Middle frontal gyrus (tissue), 1 donor: ENCODE measurements at regions not wholly inside any gene's neighbourhood (a gene's known extent, or its start where the extent isn't known, plus 50 kb on each side); places are given as distances from the start of the nearest gene placed in this dataset.
"Not testable (repeated sequence)": the region's sequence is repeated elsewhere in the genome, so short reads cannot be mapped to it uniquely, and the experiment has no call there.

Experiments used
- DNase-seq: peaks from one replicate; pipeline ENCODE4 v3.0.0-alpha.2; 2015; ENCODE audit warnings: low spot score; ENCODE audit errors: extremely low spot score

DNA sequence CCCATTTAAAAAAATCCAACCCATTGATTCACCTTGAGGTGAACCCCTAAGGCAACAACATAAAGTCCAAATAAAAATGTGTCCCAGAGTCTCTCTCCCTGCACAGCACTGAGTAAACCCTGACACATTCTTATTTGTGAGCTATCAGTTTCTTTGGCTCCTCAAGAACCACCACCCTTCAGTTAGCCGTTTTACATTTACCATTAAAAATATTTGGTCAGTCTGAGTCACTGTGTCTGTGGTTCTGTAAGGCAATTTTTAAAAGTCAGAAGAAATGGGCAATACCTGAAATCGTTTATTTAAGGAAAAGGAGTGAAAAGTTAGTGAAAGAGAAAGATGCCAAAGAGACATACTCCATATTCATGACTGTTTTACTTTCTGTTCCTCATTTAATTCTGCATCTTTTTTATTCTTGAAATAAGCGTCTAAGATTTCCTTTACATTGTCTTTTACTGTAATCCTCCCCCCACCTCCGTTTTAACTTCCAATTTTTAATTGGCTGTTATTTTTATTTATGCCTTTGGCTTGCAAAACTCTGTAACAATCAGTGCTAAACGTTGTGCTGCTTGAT, 91.7 kb upstream of the IVNS1ABP start:
- no peak for DNase-seq

DNA sequence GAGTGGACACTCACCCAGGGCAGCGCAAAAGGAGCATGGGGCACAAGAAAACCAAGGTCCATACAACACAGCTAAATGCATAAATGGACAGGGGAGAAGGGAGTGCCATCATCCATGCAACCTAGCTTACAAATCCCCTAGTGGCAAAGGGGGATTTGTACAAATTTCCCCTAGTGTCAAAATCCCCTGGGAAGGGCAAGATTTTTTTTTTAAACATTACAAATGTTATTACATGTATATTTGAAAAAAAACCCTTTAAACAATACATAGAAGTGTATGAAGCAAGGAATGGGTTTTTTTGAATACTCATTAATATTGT, 89.6 kb upstream of the IVNS1ABP start:
- no peak for DNase-seq

DNA sequence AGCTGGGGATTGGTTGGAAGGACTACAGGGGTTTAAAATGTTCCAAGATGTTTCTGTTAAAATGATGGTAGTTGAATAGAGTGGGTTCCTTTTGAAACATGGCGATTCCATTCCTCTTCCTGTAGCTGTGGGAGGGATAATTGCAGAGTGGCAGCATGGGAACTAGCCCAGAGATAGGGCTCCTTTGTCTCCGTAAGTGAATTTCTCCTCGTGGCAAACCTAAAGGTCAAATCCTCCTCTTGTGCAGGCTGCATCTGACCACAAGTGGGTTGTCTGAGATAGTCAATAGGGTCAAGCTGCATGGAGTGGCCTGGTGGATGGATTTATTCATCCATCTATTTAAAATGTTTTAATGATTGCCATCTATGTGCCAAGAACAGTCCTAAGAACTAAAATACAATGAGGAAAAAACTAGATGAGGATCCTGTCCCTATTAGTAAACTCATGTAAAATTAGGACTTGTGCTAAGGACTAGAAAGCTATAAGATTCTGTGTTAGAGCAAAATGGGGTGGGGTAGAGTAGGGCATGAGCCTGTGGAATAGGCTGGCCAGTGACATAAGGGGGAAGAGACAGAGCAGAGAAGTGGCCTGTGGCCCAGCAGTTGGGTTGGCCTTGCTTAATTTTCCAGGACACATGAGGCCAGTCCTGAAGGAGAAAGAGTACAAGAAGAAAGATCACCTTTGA, 89.1 kb upstream of the IVNS1ABP start:
- DNase-seq, result no peak

GRCh38 chr1:185404907-185405568, 88.0 kb upstream of the IVNS1ABP start:
- no peak for DNase-seq

GRCh38 chr1:185404291-185404690, 87.2 kb upstream of the IVNS1ABP start:
- DNase-seq, result no peak

GRCh38 chr1:185402930-185403329, 85.9 kb upstream of the IVNS1ABP start:
- no peak for DNase-seq

DNA sequence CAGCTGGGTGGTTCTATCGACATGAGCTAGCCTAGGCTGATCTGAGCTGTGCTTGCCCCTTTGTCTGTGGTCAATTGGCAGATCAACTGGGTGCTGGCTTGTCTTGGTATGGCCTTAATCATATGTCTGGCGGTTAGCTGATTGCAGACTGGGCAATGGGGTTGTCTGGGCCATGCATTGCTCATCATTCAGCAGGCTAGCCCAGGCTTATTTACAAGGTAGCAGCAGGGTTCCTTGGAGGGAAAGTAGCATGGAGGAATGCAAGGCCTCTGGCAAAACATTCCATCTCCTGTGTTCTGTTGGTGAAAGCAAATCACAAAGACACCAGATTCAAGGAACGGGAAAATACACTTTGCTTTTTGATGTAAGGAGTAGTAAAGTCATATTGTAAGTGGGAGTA, 84.0 kb upstream of the IVNS1ABP start:
- no peak for DNase-seq

- DNase-seq, result no peak
Observed at GRCh38 chr1:185400052-185400451, 83.0 kb upstream of the IVNS1ABP start.

GRCh38 chr1:185398599-185398998, 81.6 kb upstream of the IVNS1ABP start:
- no peak for DNase-seq

DNA sequence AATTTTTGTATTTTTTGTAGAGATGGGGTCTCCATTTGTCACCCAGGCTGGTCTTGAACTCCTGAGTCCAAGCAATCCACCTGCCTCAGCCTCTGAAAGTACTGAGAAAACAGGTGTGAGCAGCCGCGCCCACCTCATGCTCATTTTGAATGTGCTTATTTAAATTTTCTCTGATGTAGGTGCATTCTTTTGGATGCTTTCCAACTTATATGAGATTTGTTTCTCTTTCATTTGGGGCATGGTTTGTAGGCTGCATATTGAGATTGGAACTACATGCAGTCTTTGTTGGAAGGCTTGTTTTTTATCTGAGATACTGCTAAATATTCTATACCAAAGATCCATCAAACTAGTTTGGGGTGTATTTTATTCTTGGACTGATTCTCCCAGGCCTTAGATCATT, 81.0 kb upstream of the IVNS1ABP start:
- DNase-seq, result no peak

GRCh38 chr1:185397183-185397582, 80.1 kb upstream of the IVNS1ABP start:
- no peak for DNase-seq

- no peak for DNase-seq
Observed at GRCh38 chr1:185396126-185396525, 79.1 kb upstream of the IVNS1ABP start.

- DNase-seq, result no peak
Observed at GRCh38 chr1:185393815-185394214, 76.8 kb upstream of the IVNS1ABP start.

DNA sequence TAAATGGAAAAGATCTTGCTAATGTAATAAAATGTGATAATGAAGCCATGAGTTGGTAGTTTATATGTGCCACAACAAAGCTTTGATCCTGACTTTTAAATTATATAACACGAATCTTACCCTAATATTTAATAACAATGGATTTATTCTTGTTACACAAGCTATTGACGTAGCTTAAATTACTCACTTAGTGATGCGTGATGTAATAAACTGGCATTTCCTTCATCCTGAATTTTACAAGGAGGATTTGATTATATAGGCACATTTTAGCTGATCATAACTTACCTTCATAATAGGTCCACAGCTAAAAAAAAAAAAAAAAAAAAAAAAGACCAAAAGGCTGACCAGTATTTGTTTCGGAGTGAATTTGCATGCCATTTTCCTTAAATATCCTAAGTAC, 76.2 kb upstream of the IVNS1ABP start:
- no peak for DNase-seq

DNA sequence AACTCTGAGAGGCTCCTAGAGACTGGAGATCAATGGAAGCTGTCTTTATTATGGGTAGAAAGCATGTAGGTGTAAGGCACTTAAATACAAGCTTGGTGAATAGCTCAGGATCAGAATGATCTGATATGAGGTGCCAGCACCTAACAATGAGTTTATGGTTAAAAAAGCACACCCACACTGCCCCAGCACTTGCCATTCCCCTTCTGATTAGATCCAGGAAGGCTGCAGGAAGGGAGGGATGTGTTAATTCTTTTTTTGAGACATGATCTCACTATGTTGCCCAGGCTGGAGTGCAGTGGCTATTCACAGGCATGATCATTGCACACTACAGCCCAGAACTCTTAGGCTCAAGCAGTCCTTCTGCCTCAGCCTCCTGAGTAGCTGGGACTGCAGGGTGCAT, 71.8 kb upstream of the IVNS1ABP start:
- DNase-seq, result no peak

DNA sequence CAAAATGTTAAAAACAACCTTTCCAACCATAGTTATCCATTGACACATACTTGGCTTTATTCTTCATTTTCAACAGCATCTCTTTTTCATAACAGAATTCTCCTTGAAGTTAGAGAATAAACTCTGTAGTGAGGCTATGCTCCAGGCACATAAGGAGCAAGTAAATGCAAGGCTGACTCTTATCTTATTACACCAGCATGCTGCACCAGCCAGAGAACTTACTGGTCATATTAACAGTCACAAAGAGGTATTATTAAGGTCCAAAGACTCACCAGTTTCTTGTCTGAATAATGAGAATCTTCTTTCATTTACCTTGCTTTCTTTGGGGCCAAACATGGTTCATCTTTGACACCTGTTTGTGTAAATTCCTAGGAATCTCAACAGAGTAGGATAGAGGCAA, 71.3 kb upstream of the IVNS1ABP start:
- no peak for DNase-seq

DNA sequence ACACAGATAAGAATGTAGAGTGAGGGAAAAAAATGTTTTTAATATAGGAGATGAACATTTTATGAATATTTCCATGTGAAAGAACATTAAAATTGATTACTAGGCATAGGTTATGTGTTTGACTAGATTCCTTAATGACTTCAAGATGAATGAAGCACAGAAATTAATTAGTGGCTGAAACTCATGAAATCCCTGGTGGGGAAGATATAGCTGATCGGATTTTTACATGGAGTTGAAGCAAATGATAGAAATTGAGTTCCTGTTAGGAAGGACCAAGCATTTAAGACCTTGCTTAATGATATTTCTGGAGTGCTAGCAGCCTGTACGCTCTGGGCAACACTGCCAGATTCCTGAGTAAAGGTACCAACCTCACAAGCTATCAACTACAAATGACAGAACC, 68.9 kb upstream of the IVNS1ABP start:
- no peak for DNase-seq

DNA sequence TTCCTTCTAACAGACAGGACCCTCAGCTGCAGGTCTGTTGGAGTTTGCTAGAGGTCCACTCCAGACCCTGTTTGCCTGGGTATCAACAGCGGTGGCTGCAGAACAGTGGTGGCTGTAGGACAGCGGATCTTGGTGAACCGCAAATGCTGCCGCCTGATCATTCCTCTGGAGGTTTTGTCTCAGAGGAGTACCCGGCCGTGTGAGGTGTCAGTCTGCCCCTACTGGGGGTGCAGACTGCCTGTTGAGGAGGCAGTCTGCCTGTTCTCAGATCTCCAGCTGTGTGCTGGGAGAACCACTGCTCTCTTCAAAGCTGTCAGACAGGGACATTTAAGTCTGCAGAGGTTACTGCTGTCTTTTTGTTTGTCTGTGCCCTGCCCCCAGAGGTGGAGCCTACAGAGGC, 66.8 kb upstream of the IVNS1ABP start:
- DNase-seq, result not testable (repeated sequence)

DNA sequence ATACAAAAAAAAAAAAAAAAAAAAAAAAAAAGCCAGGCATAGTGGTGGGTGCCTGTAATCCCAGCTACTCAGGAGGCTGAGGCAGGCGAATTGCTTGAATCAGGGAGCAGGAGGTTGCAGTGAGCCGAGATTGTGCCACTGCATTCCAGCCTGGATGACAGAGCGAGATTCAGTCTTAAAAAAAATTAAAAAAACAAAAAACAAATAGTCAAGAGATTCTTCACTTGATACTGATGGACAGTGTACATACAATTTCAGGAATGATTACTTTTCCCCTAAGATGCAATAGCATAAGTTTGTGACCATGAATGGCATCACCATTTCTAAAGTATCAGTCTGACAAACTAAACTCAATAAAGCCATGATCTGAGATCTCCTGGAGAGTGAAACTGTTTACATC, 60.8 kb upstream of the IVNS1ABP start:
- DNase-seq, result no peak

GRCh38 chr1:185376840-185377635, 60.0 kb upstream of the IVNS1ABP start:
- no peak for DNase-seq

DNA sequence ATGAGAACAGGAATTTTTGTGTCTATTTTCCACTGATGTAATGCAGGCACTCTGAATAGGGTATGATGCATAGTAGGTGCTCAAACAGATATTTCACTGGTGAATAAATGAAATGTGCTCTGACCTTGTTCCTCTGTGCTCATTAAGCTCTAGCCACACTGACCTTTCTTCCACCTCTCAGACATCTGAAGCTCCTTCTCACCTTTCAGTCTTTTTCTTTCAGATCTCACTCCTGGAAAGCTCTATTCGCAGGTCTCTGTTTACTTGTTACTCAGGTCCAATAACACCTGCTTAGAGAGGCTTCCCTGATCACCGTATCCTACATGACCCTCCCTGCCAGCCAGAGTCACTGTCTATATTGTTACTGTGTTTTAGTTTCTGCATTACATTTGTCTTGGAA, 59.2 kb upstream of the IVNS1ABP start:
- DNase-seq, result no peak

- DNase-seq, result no peak
Observed at GRCh38 chr1:185375583-185375982, 58.5 kb upstream of the IVNS1ABP start.
